HG02885 (cell line): ENCODE measurements at regions not wholly inside any gene's neighbourhood (a gene's known extent, or its start where the extent isn't known, plus 50 kb on each side); places are given as distances from the start of the nearest gene placed in this dataset.
"Not testable (repeated sequence)": the region's sequence is repeated elsewhere in the genome, so short reads cannot be mapped to it uniquely, and the experiment has no call there.

Experiments used
- ATAC-seq: cut with Tn5 transposase; IDR thresholded peaks from one replicate; pipeline ENCODE4 v1.9.1; 2021; ENCODE audit warnings: mild to moderate bottlenecking; ENCODE audit not compliant: unreplicated experiment, poor library complexity

- ATAC-seq, result not testable (repeated sequence)
These were observed 217.5 kb downstream of the FOXD4L6 start for GRCh38 chr9:40910995-40911394.

- no peak for ATAC-seq
These were observed 218.7 kb downstream of the FOXD4L6 start for GRCh38 chr9:40909821-40910220.

GRCh38 chr9:40909111-40909510 is 219.4 kb downstream of the FOXD4L6 start:
- ATAC-seq, result not testable (repeated sequence)

GRCh38 chr9:40907657-40908624 is 220.5 kb downstream of the FOXD4L6 start:
- ATAC-seq, result no peak

GRCh38 chr9:40906879-40907278 is 221.6 kb downstream of the FOXD4L6 start:
- not testable (repeated sequence) for ATAC-seq

- ATAC-seq, result not testable (repeated sequence)
These were observed 236.2 kb downstream of the FOXD4L6 start for GRCh38 chr9:40892315-40892714.

GRCh38 chr9:40885858-40886257 is 242.6 kb downstream of the FOXD4L6 start:
- ATAC-seq, result not testable (repeated sequence)

- not testable (repeated sequence) for ATAC-seq
These were observed 243.5 kb downstream of the FOXD4L6 start for GRCh38 chr9:40884902-40885490.

- no peak for ATAC-seq
These were observed 244.2 kb downstream of the FOXD4L6 start for GRCh38 chr9:40884072-40884901.

GRCh38 chr9:40883423-40884071 is 244.9 kb downstream of the FOXD4L6 start:
- ATAC-seq, result not testable (repeated sequence)

- ATAC-seq, result not testable (repeated sequence)
These were observed 254.7 kb downstream of the FOXD4L6 start for GRCh38 chr9:40873753-40874295.

GRCh38 chr9:40868437-40868836 is 260.0 kb downstream of the FOXD4L6 start:
- not testable (repeated sequence) for ATAC-seq
